Liver (tissue), 8 donors: ENCODE measurements at regions not wholly inside any gene's neighbourhood (a gene's known extent, or its start where the extent isn't known, plus 50 kb on each side); places are given as distances from the start of the nearest gene placed in this dataset.

Experiments
- DNase-seq: peaks from one replicate; pipeline ENCODE4 v3.0.0-alpha.2; 2017; ENCODE audit warnings: low spot score
- H3K27ac ChIP-seq, 2 donors: one replicate each; pipeline ENCODE4 v1.7.0; 2013; ENCODE audit warnings: inconsistent platforms in 2 of 2, low read length in 2 of 2, control low read depth in 1 of 2, low read depth in 1 of 2, mild to moderate bottlenecking in 1 of 2
- H3K27me3 ChIP-seq, 4 donors: one replicate each; pipeline versions ENCODE4 v1.6.1 to v1.7.0; 2013; ENCODE audit warnings: low read length in 3 of 4, inconsistent platforms in 1 of 4, mild to moderate bottlenecking in 1 of 4, moderate library complexity in 1 of 4; ENCODE audit not compliant: control insufficient read depth in 4 of 4, insufficient read depth in 4 of 4
- H3K36me3 ChIP-seq, 4 donors: one replicate each; pipeline versions ENCODE4 v1.6.1 to v1.7.0; 2013; ENCODE audit warnings: low read length in 3 of 4, mild to moderate bottlenecking in 3 of 4, low read depth in 1 of 4, moderate library complexity in 1 of 4; ENCODE audit not compliant: control insufficient read depth in 4 of 4, insufficient read depth in 3 of 4
- H3K4me1 ChIP-seq, 4 donors: one replicate each; pipeline versions ENCODE4 v1.6.1 to v1.7.0; 2013; ENCODE audit warnings: low read length in 3 of 4, mild to moderate bottlenecking in 3 of 4, moderate library complexity in 1 of 4; ENCODE audit not compliant: control insufficient read depth in 4 of 4, insufficient read depth in 4 of 4
- H3K4me3 ChIP-seq, 3 donors: one replicate each; pipeline versions ENCODE4 v1.6.1 to v1.7.0; 2013; ENCODE audit warnings: low read length in 3 of 3, control low read depth in 1 of 3, low read depth in 1 of 3, mild to moderate bottlenecking in 1 of 3
- H3K9ac ChIP-seq, 2 donors: one replicate each; pipeline ENCODE4 v1.7.0; 2013; ENCODE audit warnings: low read length in 2 of 2, mild to moderate bottlenecking in 2 of 2, moderate library complexity in 2 of 2, control low read depth in 1 of 2, low read depth in 1 of 2
- H3K9me3 ChIP-seq, 4 donors: one replicate each; pipeline versions ENCODE4 v1.6.1 to v1.7.0; 2013; ENCODE audit warnings: low read length in 3 of 4; ENCODE audit not compliant: control insufficient read depth in 4 of 4
- ATF3 ChIP-seq: IDR thresholded peaks from 2 replicates; pipeline ENCODE4 v1.6.1; 2016; ENCODE audit warnings: antibody characterized with exemption
- CTCF ChIP-seq: fragments of 150-350 bp; IDR thresholded peaks from 2 replicates; pipeline ENCODE4 v1.5.1; 2017; ENCODE audit warnings: improper control_type of control experiment, low read depth, low read length; ENCODE audit not compliant: missing input control
- EGR1 ChIP-seq, 2 donors: IDR thresholded peaks; 2 replicates each; pipeline ENCODE4 v1.6.1; 2016 to 2018; ENCODE audit warnings: antibody characterized with exemption in 2 of 2, low read depth in 2 of 2
- FOXA1 ChIP-seq: IDR thresholded peaks from 2 replicates; pipeline ENCODE4 v1.6.1; 2016; ENCODE audit warnings: antibody characterized with exemption
- GABPA ChIP-seq, 2 donors: IDR thresholded peaks in 1 of 2; conservative IDR thresholded peaks in 1 of 2; 2 replicates each; pipeline ENCODE4 v1.6.1; 2016; ENCODE audit warnings: antibody characterized with exemption in 2 of 2, mild to moderate bottlenecking in 1 of 2, moderate library complexity in 1 of 2
- HNF4A ChIP-seq, 2 donors: conservative IDR thresholded peaks; 2 replicates each; pipeline ENCODE4 v1.6.1; 2016; ENCODE audit warnings: antibody characterized with exemption in 2 of 2, mild to moderate bottlenecking in 2 of 2
- JUND ChIP-seq, 2 donors: IDR thresholded peaks; 2 replicates each; pipeline ENCODE4 v1.6.1; 2016; ENCODE audit warnings: antibody characterized with exemption in 2 of 2
- NR2F2 ChIP-seq: IDR thresholded peaks from 2 replicates; pipeline ENCODE4 v1.6.1; 2016; ENCODE audit warnings: antibody characterized with exemption
- REST ChIP-seq: IDR thresholded peaks from 2 replicates; pipeline ENCODE4 v1.6.1; 2016; ENCODE audit warnings: antibody characterized with exemption, mild to moderate bottlenecking
- RXRA ChIP-seq, 2 donors: IDR thresholded peaks; 2 replicates each; pipeline ENCODE4 v1.6.1; 2017 to 2018; ENCODE audit warnings: antibody characterized with exemption in 2 of 2, mild to moderate bottlenecking in 1 of 2
- SP1 ChIP-seq: IDR thresholded peaks from 2 replicates; pipeline ENCODE4 v1.6.1; 2018; ENCODE audit warnings: antibody characterized with exemption, mild to moderate bottlenecking
- TAF1 ChIP-seq: conservative IDR thresholded peaks from 2 replicates; pipeline ENCODE4 v1.6.1; 2016; ENCODE audit warnings: antibody characterized with exemption, mild to moderate bottlenecking
- WGBS: extraction: QIAGEN DNeasy Blood & Tissue Kit; methylation state at CpG from one replicate; pipeline ENCODE4 v1.1.7; 2013; 5-methylcytosine and 5-hydroxymethylcytosine counted together
- donor health status: healthy.
- donor health status: healthy.
- donor health status: healthy.
- donor health status: healthy.
- donor health status: healthy.

- TF ChIP-seq NR2F2: no peak
- no peak for TF ChIP-seq GABPA (IDR thresholded peaks at IDR 0.05 in 1 of 2, conservative IDR thresholded peaks at IDR 0.05 in 1 of 2)
- no peak for TF ChIP-seq JUND (IDR thresholded peaks at IDR 0.05)
- no peak for TF ChIP-seq SP1
Observed at GRCh38 chr1:100649146-100649545, 70.4 kb upstream of the VCAM1 start (continued).

- Histone ChIP-seq H3K9ac (no peak overlapping the region), H3K9me3 (peaks cover 0 to 2% (median 0%) of the 10 kb centered on the region in 4 donors), H3K4me1 (peaks cover 0 to 4% (median 0%) of the 10 kb centered on the region in 4 donors), H3K27me3 (no peaks in the 10 kb centered on the region), H3K27ac (no peak overlapping the region), H3K36me3 (no peaks in the 10 kb centered on the region), H3K4me3 (peak overlapping the region in 1 of 3 donors; percentile 20)
- 37% methylated on average over 10 of the region's 10 CpGs for whole genome bisulfite sequencing
- peak in 1 of 2 donors; percentile 46 for TF ChIP-seq RXRA (IDR thresholded peaks at IDR 0.05)
- peak in 1 of 2 donors; percentile 66 for TF ChIP-seq HNF4A (conservative IDR thresholded peaks at IDR 0.05)
- no peak for TF ChIP-seq EGR1 (IDR thresholded peaks at IDR 0.05; ENCODE audit: low read depth in 2 of 2)
- no peak for TF ChIP-seq CTCF
- TF ChIP-seq REST: no peak
- no peak for TF ChIP-seq NR2F2
- TF ChIP-seq ATF3: no peak
- no peak for DNase-seq
Observed at GRCh38 chr1:100657876-100658715, 61.4 kb upstream of the VCAM1 start.

GRCh38 chr1:100658716-100659026 lies 60.9 kb upstream of the VCAM1 start:
- DNase-seq: no peak
- no peak overlapping the region for H3K27ac ChIP-seq
- peaks cover 0 to 4% (median 0%) of the 10 kb centered on the region in 4 donors for H3K4me1 ChIP-seq

More at GRCh38 chr1:100658716-100659026, 60.9 kb upstream of the VCAM1 start:
- H3K9ac ChIP-seq: no peak overlapping the region
- H3K9me3 ChIP-seq: no peaks in the 10 kb centered on the region
- no peaks in the 10 kb centered on the region for H3K36me3 ChIP-seq
- H3K4me3 ChIP-seq: no peak overlapping the region
- TF ChIP-seq RXRA (IDR thresholded peaks at IDR 0.05) (no peak), ATF3 (no peak), FOXA1 (no peak), GABPA (IDR thresholded peaks at IDR 0.05 in 1 of 2, conservative IDR thresholded peaks at IDR 0.05 in 1 of 2) (no peak), TAF1 (no peak), JUND (IDR thresholded peaks at IDR 0.05) (no peak)
- H3K27me3 ChIP-seq: no peaks in the 10 kb centered on the region
